SU-DHL-6 (cell line): ENCODE measurements at regions not wholly inside any gene's neighbourhood (a gene's known extent, or its start where the extent isn't known, plus 50 kb on each side); places are given as distances from the start of the nearest gene placed in this dataset.

ENCODE experiments used
- H2AFZ ChIP-seq: fragments of 200-600 bp; sonication (generic); 2 replicates; pipeline ENCODE4 v1.6.1; 2014; ENCODE audit warnings: low read depth, mild to moderate bottlenecking, moderate library complexity, mixed read lengths, antibody characterized with exemption, low read length; ENCODE audit not compliant: severe bottlenecking
- H3F3A ChIP-seq: fragments of 200-600 bp; shearing (Covaris generic); 2 replicates; pipeline ENCODE4 v1.6.0; 2016; ENCODE audit warnings: antibody characterized with exemption, mild to moderate bottlenecking; ENCODE audit not compliant: insufficient read depth
- H3K27ac ChIP-seq: fragments of 200-600 bp; sonication (generic); 2 replicates; pipeline ENCODE4 v1.5.1; 2016; ENCODE audit warnings: low read depth, mild to moderate bottlenecking, low read length, moderate library complexity, mixed read lengths
- H3K27me3 ChIP-seq: fragments of 200-600 bp; sonication (generic), shearing (Covaris generic); 2 replicates; pipeline ENCODE4 v1.6.0; 2014; ENCODE audit warnings: mild to moderate bottlenecking, low read length
- H3K36me3 ChIP-seq: fragments of 200-600 bp; sonication (generic); 2 replicates; pipeline ENCODE4 v1.6.1; 2014; ENCODE audit warnings: mild to moderate bottlenecking, low read length, mixed read lengths
- H3K4me2 ChIP-seq: fragments of 300-600, 200-600 bp; shearing (Covaris generic), sonication (generic); 2 replicates; pipeline ENCODE4 v1.6.0; 2014; ENCODE audit warnings: low read length, low read depth, mild to moderate bottlenecking; ENCODE audit not compliant: poor library complexity, severe bottlenecking
- H3K4me3 ChIP-seq: fragments of 200-600 bp; sonication (generic); 2 replicates; pipeline ENCODE4 v1.5.1; 2014; ENCODE audit warnings: antibody characterized with exemption, low read length, mild to moderate bottlenecking, mixed read lengths; ENCODE audit not compliant: insufficient read depth, poor library complexity, severe bottlenecking
- H3K79me2 ChIP-seq: fragments of 200-600 bp; sonication (generic); 2 replicates; pipeline ENCODE4 v1.6.1; 2014; ENCODE audit warnings: mild to moderate bottlenecking, low read length, moderate library complexity; ENCODE audit not compliant: insufficient read depth
- H3K9ac ChIP-seq: fragments of 200-600 bp; sonication (generic); 2 replicates; pipeline ENCODE4 v1.7.0; 2014; ENCODE audit warnings: mild to moderate bottlenecking, low read length
- H3K9me2 ChIP-seq: fragments of 200-600 bp; sonication (generic); replicated peaks from 2 replicates; pipeline ENCODE4 v1.6.1; 2014; ENCODE audit warnings: low read length; ENCODE audit not compliant: insufficient read depth
- H3K9me3 ChIP-seq: fragments of 200-600 bp; sonication (generic); 2 replicates; pipeline ENCODE4 v1.6.1; 2014; ENCODE audit warnings: low read length, mixed read lengths; ENCODE audit not compliant: insufficient read depth
- H4K20me1 ChIP-seq: fragments of 200-600 bp; sonication (generic); 2 replicates; pipeline ENCODE4 v1.6.1; 2014; ENCODE audit warnings: low read depth, mild to moderate bottlenecking, antibody characterized with exemption, low read length, moderate library complexity, mixed read lengths
- EZH2phosphoT487 ChIP-seq: fragments of 200-600 bp; sonication (generic), shearing (Covaris generic); conservative IDR thresholded peaks from 2 replicates; pipeline ENCODE4 v1.6.1; 2018; ENCODE audit warnings: mild to moderate bottlenecking, antibody characterized with exemption, low read length, moderate library complexity, mixed read lengths
- TF ChIP-seq, protein P1 (sequence below): fragments of 200-600 bp; sonication (generic); IDR thresholded peaks from one replicate; pipeline ENCODE4 v1.5.1; 2017; ENCODE audit warnings: antibody characterized with exemption, mild to moderate bottlenecking, low read length, moderate library complexity; ENCODE audit not compliant: insufficient read depth, poor library complexity, severe bottlenecking

DNA sequence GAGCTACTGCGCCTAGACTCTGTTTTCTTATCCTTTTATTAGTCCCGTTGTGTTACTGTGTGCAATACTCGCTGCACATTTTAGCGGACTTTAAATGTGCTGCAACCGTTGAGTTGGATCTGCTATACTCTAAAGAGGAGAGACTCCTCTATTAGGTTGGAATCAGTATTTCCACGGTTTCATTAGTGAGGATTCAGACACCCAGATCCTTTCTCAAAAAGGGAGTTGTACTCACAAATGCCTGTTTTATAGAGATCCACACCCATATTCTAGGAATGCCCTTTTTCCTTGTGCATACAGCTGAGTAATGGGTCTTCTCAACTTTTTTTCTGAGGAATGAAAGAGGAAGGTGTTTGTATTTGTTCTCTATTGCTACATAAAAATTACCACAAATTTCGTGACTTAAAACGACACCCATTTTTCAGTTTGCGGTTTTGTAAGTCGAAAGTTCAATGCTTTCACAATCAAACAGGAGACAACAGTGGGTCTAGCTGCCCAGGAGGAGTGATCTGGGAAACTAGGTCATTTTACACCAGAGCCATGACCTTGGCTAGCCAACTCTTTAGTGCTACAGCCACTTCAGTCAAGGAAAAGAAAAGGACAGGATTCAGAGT, 52.8 kb upstream of the SLC44A1 start:
- H2AFZ ChIP-seq: no peak overlapping the region

DNA sequence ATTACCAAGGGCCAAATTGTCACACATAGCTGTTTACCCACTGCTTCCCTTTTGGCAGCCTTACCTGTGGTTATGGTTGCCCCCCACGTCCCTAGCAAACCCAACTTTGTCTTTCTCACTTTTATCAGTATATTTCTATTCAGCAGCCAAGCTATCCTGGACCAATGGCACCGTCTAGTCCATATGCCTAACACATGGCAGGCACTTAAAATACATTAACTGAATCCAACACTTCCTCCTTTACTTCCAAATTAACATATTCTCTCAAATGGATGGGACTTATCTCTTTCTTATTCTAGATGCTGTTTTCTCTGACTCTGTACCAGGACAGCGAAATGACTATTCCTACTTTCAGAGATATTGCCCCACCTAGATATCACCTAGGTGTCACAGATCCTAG, 50.9 kb upstream of the SLC44A1 start:
- TF ChIP-seq EZH2phosphoT487: no peak
- TF ChIP-seq, protein P1, sequence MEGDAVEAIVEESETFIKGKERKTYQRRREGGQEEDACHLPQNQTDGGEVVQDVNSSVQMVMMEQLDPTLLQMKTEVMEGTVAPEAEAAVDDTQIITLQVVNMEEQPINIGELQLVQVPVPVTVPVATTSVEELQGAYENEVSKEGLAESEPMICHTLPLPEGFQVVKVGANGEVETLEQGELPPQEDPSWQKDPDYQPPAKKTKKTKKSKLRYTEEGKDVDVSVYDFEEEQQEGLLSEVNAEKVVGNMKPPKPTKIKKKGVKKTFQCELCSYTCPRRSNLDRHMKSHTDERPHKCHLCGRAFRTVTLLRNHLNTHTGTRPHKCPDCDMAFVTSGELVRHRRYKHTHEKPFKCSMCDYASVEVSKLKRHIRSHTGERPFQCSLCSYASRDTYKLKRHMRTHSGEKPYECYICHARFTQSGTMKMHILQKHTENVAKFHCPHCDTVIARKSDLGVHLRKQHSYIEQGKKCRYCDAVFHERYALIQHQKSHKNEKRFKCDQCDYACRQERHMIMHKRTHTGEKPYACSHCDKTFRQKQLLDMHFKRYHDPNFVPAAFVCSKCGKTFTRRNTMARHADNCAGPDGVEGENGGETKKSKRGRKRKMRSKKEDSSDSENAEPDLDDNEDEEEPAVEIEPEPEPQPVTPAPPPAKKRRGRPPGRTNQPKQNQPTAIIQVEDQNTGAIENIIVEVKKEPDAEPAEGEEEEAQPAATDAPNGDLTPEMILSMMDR: no peak
- Histone ChIP-seq H2AFZ (no peak overlapping the region), H3K9ac (no peak overlapping the region), H3F3A (no peaks in the 10 kb centered on the region), H3K79me2 (no peaks in the 10 kb centered on the region), H4K20me1 (no peaks in the 10 kb centered on the region), H3K9me3 (no peaks in the 10 kb centered on the region), H3K36me3 (no peaks in the 10 kb centered on the region), H3K27me3 (peaks cover 3% of the 10 kb centered on the region; the same call in 1 of the 2 replicates), H3K4me2 (no peak overlapping the region), H3K27ac (no peak overlapping the region), H3K9me2 (no peaks in the 10 kb centered on the region), H3K4me3 (no peak overlapping the region)

More for the DNA sequence above, 52.8 kb upstream of the SLC44A1 start:
- no peaks in the 10 kb centered on the region for H3K79me2 ChIP-seq
- H3K9me3 ChIP-seq: no peaks in the 10 kb centered on the region
- no peaks in the 10 kb centered on the region for H3K36me3 ChIP-seq
- no peak overlapping the region for H3K4me3 ChIP-seq
- no peaks in the 10 kb centered on the region for H4K20me1 ChIP-seq
- no peaks in the 10 kb centered on the region for H3F3A ChIP-seq
- no peaks in the 10 kb centered on the region for H3K9me2 ChIP-seq
- no peak for TF ChIP-seq EZH2phosphoT487
- TF ChIP-seq, protein P1: no peak
- no peak overlapping the region for H3K4me2 ChIP-seq
- peaks cover 3% of the 10 kb centered on the region; the same call in 1 of the 2 replicates for H3K27me3 ChIP-seq
- H3K9ac ChIP-seq: no peak overlapping the region
- H3K27ac ChIP-seq: no peak overlapping the region

DNA sequence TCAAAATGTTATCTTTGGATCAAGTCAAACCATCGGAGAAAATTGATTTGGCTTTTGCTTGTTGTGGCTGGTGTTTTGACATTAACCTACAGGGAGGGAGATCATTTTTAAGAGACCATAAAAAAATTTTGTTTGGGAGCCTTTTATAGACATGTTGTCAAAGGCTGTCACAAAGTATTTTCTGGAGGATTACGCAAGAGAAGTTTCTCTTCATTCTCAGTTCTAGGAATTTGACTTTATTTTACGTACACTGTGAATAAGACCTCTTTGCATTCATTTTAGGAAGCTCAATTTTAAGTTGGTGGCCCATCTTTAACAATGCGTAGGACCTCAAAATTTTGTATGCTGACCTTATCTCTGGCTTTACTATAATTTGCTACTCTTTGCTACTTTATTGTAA, 50.2 kb upstream of the SLC44A1 start:
- H3K79me2 ChIP-seq: no peaks in the 10 kb centered on the region
- no peak for TF ChIP-seq EZH2phosphoT487
- TF ChIP-seq, protein P1: no peak
- no peaks in the 10 kb centered on the region for H3K9me2 ChIP-seq
- H3F3A ChIP-seq: no peaks in the 10 kb centered on the region
- no peak overlapping the region for H3K27ac ChIP-seq
- no peak overlapping the region for H2AFZ ChIP-seq
- H3K4me2 ChIP-seq: no peak overlapping the region
- H3K9me3 ChIP-seq: no peaks in the 10 kb centered on the region
- peaks cover 3% of the 10 kb centered on the region; the same call in 1 of the 2 replicates for H3K27me3 ChIP-seq
- no peaks in the 10 kb centered on the region for H3K36me3 ChIP-seq
- no peak overlapping the region for H3K4me3 ChIP-seq
- no peak overlapping the region for H3K9ac ChIP-seq
- H4K20me1 ChIP-seq: no peaks in the 10 kb centered on the region
